Right lobe of liver (tissue), 4 donors: ENCODE measurements at regions not wholly inside any gene's neighbourhood (a gene's known extent, or its start where the extent isn't known, plus 50 kb on each side); places are given as distances from the start of the nearest gene placed in this dataset.

Experiments used
- CTCF ChIP-seq, 4 donors: fragments of 200-600 bp in 3 of 4; fragments of 450-650 bp in 1 of 4; IDR thresholded peaks; one replicate each; pipeline versions ENCODE4 v1.5.1 to v1.8.0; 2016 to 2022; ENCODE audit warnings: antibody characterized with exemption in 4 of 4, mild to moderate bottlenecking in 2 of 4
- POLR2A ChIP-seq: fragments of 450-650 bp; IDR thresholded peaks from one replicate; pipeline ENCODE4 v1.6.1; 2017; ENCODE audit warnings: antibody characterized with exemption, mild to moderate bottlenecking
- donor health status: DM: no; HTN: no; CAD: no.
- donor health status: DM: no; HTN: no; CAD: no.
- donor health status: DM: no; HTN: yes; CAD: no.

- TF ChIP-seq CTCF (IDR thresholded peaks at IDR 0.05) (no peak), POLR2A (no peak)
Observed at GRCh38 chr11:115724666-115725065, 220.5 kb upstream of the CADM1 start.
